Suprapubic skin (tissue), 4 donors: ENCODE measurements at regions not wholly inside any gene's neighbourhood (a gene's known extent, or its start where the extent isn't known, plus 50 kb on each side); places are given as distances from the start of the nearest gene placed in this dataset.

Experiments
- DNase-seq, 2 donors: peaks; one replicate each; pipeline ENCODE4 v3.0.0-alpha.2; 2019; ENCODE audit warnings: low spot score in 2 of 2
- H3K27ac ChIP-seq: fragments of 200-600 bp; sonication (generic); one replicate; pipeline ENCODE4 v1.5.1; 2019
- H3K27me3 ChIP-seq: fragments of 200-600 bp; sonication (generic); one replicate; pipeline ENCODE4 v1.5.1; 2019
- H3K36me3 ChIP-seq: fragments of 200-600 bp; sonication (generic); one replicate; pipeline ENCODE4 v1.5.1; 2019
- H3K4me1 ChIP-seq: fragments of 200-600 bp; sonication (generic); one replicate; pipeline ENCODE4 v1.5.1; 2019
- H3K4me3 ChIP-seq: fragments of 200-600 bp; sonication (generic); one replicate; pipeline ENCODE4 v1.5.1; 2019; ENCODE audit warnings: mild to moderate bottlenecking
- H3K9me3 ChIP-seq: fragments of 200-600 bp; sonication (generic); one replicate; pipeline ENCODE4 v1.5.1; 2019
- CTCF ChIP-seq, 2 donors: fragments of 200-600 bp in 1 of 2; fragments of 450-650 bp in 1 of 2; sonication (generic) in 1 of 2; IDR thresholded peaks; one replicate each; pipeline ENCODE4 v1.5.1; 2016 to 2019; ENCODE audit warnings: antibody characterized with exemption in 2 of 2, mild to moderate bottlenecking in 1 of 2, moderate library complexity in 1 of 2
- EP300 ChIP-seq: sonication (generic); formaldehyde crosslinking; IDR thresholded peaks from one replicate; pipeline ENCODE4 v1.6.1; 2017; ENCODE audit warnings: antibody characterized with exemption
- POLR2A ChIP-seq, 2 donors: fragments of 450-650 bp; IDR thresholded peaks; one replicate each; pipeline ENCODE4 v1.6.1; 2017; ENCODE audit warnings: antibody characterized with exemption in 2 of 2, mild to moderate bottlenecking in 2 of 2, moderate library complexity in 2 of 2
- POLR2AphosphoS5 ChIP-seq, 3 donors: sonication (generic); formaldehyde crosslinking; IDR thresholded peaks; one replicate each; pipeline ENCODE4 v1.6.1; 2017; ENCODE audit warnings: antibody characterized with exemption in 3 of 3
- WGBS: methylation state at CpG from one replicate; pipeline ENCODE4 v1.1.5; 2018; 5-methylcytosine and 5-hydroxymethylcytosine counted together

- no peaks in the 10 kb centered on the region for H3K4me1 ChIP-seq
These were observed 131.6 kb upstream of the RAB12 start for GRCh38 chr18:8477615-8478014.

GRCh38 chr18:8478166-8478967 lies 130.9 kb upstream of the RAB12 start:
- H3K27me3 ChIP-seq = peaks cover 4% of the 10 kb centered on the region
- no peaks in the 10 kb centered on the region for H3K4me1 ChIP-seq
- no peak overlapping the region for H3K4me3 ChIP-seq
- H3K27ac ChIP-seq = no peak overlapping the region
- no peaks in the 10 kb centered on the region for H3K9me3 ChIP-seq
- WGBS = 58% methylated on average over 11 of the region's 14 CpGs
- TF ChIP-seq EP300 (no peak), POLR2AphosphoS5 (IDR thresholded peaks at IDR 0.05) (no peak), POLR2A (IDR thresholded peaks at IDR 0.05) (no peak), CTCF (IDR thresholded peaks at IDR 0.05) (peak in 1 of 2 donors; percentile 84)
- no peaks in the 10 kb centered on the region for H3K36me3 ChIP-seq
- no peak for DNase-seq

More at GRCh38 chr18:8477615-8478014, 131.6 kb upstream of the RAB12 start:
- DNase-seq = no peak
- Histone ChIP-seq H3K27ac (no peak overlapping the region), H3K36me3 (no peaks in the 10 kb centered on the region), H3K27me3 (peaks cover 4% of the 10 kb centered on the region), H3K4me3 (no peak overlapping the region), H3K9me3 (no peaks in the 10 kb centered on the region)
- WGBS = 92% methylated on average over 5 of the region's 5 CpGs
- TF ChIP-seq CTCF (IDR thresholded peaks at IDR 0.05) (no peak), EP300 (no peak), POLR2AphosphoS5 (IDR thresholded peaks at IDR 0.05) (no peak), POLR2A (IDR thresholded peaks at IDR 0.05) (no peak)

- Histone ChIP-seq H3K9me3 (no peaks in the 10 kb centered on the region), H3K4me1 (no peaks in the 10 kb centered on the region), H3K36me3 (no peaks in the 10 kb centered on the region), H3K27ac (no peak overlapping the region), H3K4me3 (no peak overlapping the region), H3K27me3 (peaks cover 4% of the 10 kb centered on the region)
- no peak for DNase-seq
- WGBS = 82% methylated on average over 11 of the region's 11 CpGs
- TF ChIP-seq EP300 = no peak
- no peak for TF ChIP-seq POLR2A (IDR thresholded peaks at IDR 0.05)
- TF ChIP-seq CTCF (IDR thresholded peaks at IDR 0.05) = no peak
- no peak for TF ChIP-seq POLR2AphosphoS5 (IDR thresholded peaks at IDR 0.05)
These were observed 130.3 kb upstream of the RAB12 start for GRCh38 chr18:8478968-8479370.

DNA sequence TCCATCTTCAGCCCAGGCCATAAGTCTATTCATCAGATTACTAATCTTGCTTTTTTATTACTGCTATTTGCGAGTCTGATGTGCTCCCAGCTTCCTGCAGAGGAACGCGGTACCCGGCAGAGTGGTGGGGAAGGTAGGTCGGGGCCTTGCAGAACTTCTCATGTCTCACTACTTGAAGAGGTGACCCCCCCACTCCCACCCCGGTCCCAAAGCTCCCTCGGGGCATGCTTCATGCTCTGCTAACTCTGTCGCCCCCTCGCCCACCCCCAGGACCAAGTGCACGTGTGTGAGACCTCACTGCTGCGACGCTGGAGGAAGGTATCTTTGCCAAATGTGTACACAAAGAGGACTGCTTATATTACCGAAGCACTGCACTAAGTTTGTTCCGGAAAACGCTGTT lies 129.4 kb upstream of the RAB12 start:
- no peak for TF ChIP-seq EP300
- no peak for DNase-seq
- 86% methylated on average over 15 of the region's 15 CpGs for WGBS
- Histone ChIP-seq H3K27ac (no peak overlapping the region), H3K9me3 (no peaks in the 10 kb centered on the region), H3K36me3 (no peaks in the 10 kb centered on the region), H3K27me3 (peaks cover 4% of the 10 kb centered on the region), H3K4me3 (no peak overlapping the region), H3K4me1 (no peaks in the 10 kb centered on the region)

- TF ChIP-seq POLR2A (IDR thresholded peaks at IDR 0.05) = no peak
- no peak for TF ChIP-seq CTCF (IDR thresholded peaks at IDR 0.05)
- no peak for TF ChIP-seq EP300
- no peak for TF ChIP-seq POLR2AphosphoS5 (IDR thresholded peaks at IDR 0.05)
- 57% methylated on average over 16 of the region's 16 CpGs for WGBS
- no peak for DNase-seq
- Histone ChIP-seq H3K27ac (no peak overlapping the region), H3K27me3 (no peaks in the 10 kb centered on the region), H3K36me3 (no peaks in the 10 kb centered on the region), H3K4me3 (no peak overlapping the region), H3K9me3 (no peaks in the 10 kb centered on the region), H3K4me1 (no peaks in the 10 kb centered on the region)
These were observed 128.5 kb upstream of the RAB12 start for GRCh38 chr18:8480506-8481328.
